HEK293 (cell line): ENCODE measurements at regions not wholly inside any gene's neighbourhood (a gene's known extent, or its start where the extent isn't known, plus 50 kb on each side); places are given as distances from the start of the nearest gene placed in this dataset.

ENCODE experiments used
- CTCF ChIA-PET: fragments of 350-600 bp; formaldehyde crosslinking; extraction: SDS; loops from one replicate; lab custom pipeline; 2021; ENCODE audit warnings: antibody characterized with exemption; lab: Yijun Ruan, JAX
- POLR2A ChIA-PET: fragments of 300-600 bp; formaldehyde crosslinking; extraction: SDS; loops from one replicate; lab custom pipeline; 2020; ENCODE audit warnings: antibody characterized with exemption, inconsistent platforms; lab: Yijun Ruan, JAX
- H3K27ac ChIP-seq: fragments of 200-500 bp; sonication (Bioruptor generic); 2 replicates; pipeline ENCODE4 v1.5.1; 2014; ENCODE audit warnings: low read depth, low read length, control low read depth, inconsistent platforms; ENCODE audit errors: extremely low read depth
- H3K36me3 ChIP-seq, 2 experiments: fragments of 200-500 bp in 1 of 2; sonication (Bioruptor generic) in 1 of 2; 1 replicate in 1 of 2; 2 replicates in 1 of 2; pipeline ENCODE4 v1.5.1; 2014 to 2017; ENCODE audit warnings: inconsistent platforms in 2 of 2, low read length in 2 of 2; ENCODE audit not compliant: control insufficient read depth in 2 of 2, insufficient read depth in 1 of 2
- H3K4me1 ChIP-seq: fragments of 200-500 bp; sonication (Bioruptor generic); 2 replicates; pipeline ENCODE4 v1.5.1; 2014; ENCODE audit warnings: mild to moderate bottlenecking, low read length, inconsistent platforms; ENCODE audit not compliant: control insufficient read depth, insufficient read depth
- H3K4me3 ChIP-seq: 2 replicates; pipeline ENCODE4 v1.5.1; 2011; ENCODE audit warnings: low read depth, mild to moderate bottlenecking, control low read depth, low read length, moderate library complexity
- H3K9me3 ChIP-seq: fragments of 200-500 bp; sonication (Bioruptor generic); 2 replicates; pipeline ENCODE4 v1.5.1; 2014; ENCODE audit warnings: low read depth, low read length, inconsistent platforms; ENCODE audit not compliant: control insufficient read depth, insufficient read depth
- EGR2 ChIP-seq: fragments of 450-650 bp; formaldehyde crosslinking; IDR thresholded peaks from 2 replicates; pipeline ENCODE4 v1.5.1; 2016; ENCODE audit warnings: low read depth, missing biosample characterization, missing genetic modification characterization
- FEZF1 ChIP-seq: fragments of 450-650 bp; formaldehyde crosslinking; IDR thresholded peaks from 2 replicates; pipeline ENCODE4 v1.5.1; 2016; ENCODE audit warnings: missing biosample characterization, missing genetic modification characterization
- HIC1 ChIP-seq: fragments of 450-650 bp; formaldehyde crosslinking; IDR thresholded peaks from 2 replicates; pipeline ENCODE4 v1.5.1; 2016; ENCODE audit warnings: missing biosample characterization, missing genetic modification characterization
- PATZ1 ChIP-seq: fragments of 450-650 bp; formaldehyde crosslinking; IDR thresholded peaks from 2 replicates; pipeline ENCODE4 v1.5.1; 2016; ENCODE audit warnings: missing biosample characterization, missing genetic modification characterization
- PRDM10 ChIP-seq: fragments of 450-650 bp; formaldehyde crosslinking; IDR thresholded peaks from 2 replicates; pipeline ENCODE4 v1.5.1; 2016; ENCODE audit warnings: missing biosample characterization, missing genetic modification characterization
- SETDB1 ChIP-seq: IDR thresholded peaks from one replicate; pipeline ENCODE4 v1.6.1; 2017; ENCODE audit warnings: mild to moderate bottlenecking, low read length, moderate library complexity, mixed read lengths; ENCODE audit not compliant: insufficient read length
- SP7 ChIP-seq: fragments of 450-650 bp; formaldehyde crosslinking; IDR thresholded peaks from 2 replicates; pipeline ENCODE4 v1.5.1; 2016; ENCODE audit warnings: missing biosample characterization, missing genetic modification characterization
- ZBTB20 ChIP-seq: fragments of 450-650 bp; formaldehyde crosslinking; IDR thresholded peaks from 2 replicates; pipeline ENCODE4 v1.5.1; 2016; ENCODE audit warnings: missing biosample characterization, missing genetic modification characterization
- ZBTB44 ChIP-seq: fragments of 450-650 bp; IDR thresholded peaks from 2 replicates; pipeline ENCODE4 v1.5.1; 2018; ENCODE audit warnings: missing biosample characterization, mild to moderate bottlenecking, missing genetic modification characterization
- ZFHX2 ChIP-seq: fragments of 450-650 bp; formaldehyde crosslinking; conservative IDR thresholded peaks from 2 replicates; pipeline ENCODE4 v1.5.1; 2016; ENCODE audit warnings: missing biosample characterization, missing genetic modification characterization
- ZNF112 ChIP-seq: fragments of 450-650 bp; formaldehyde crosslinking; IDR thresholded peaks from 2 replicates; pipeline ENCODE4 v1.5.0; 2017; ENCODE audit warnings: missing biosample characterization, missing genetic modification characterization
- ZNF121 ChIP-seq: fragments of 450-650 bp; formaldehyde crosslinking; IDR thresholded peaks from 2 replicates; pipeline ENCODE4 v1.5.1; 2016; ENCODE audit warnings: missing biosample characterization, missing genetic modification characterization
- ZNF138 ChIP-seq: fragments of 450-650 bp; formaldehyde crosslinking; IDR thresholded peaks from 2 replicates; pipeline ENCODE4 v1.5.1; 2016; ENCODE audit warnings: missing biosample characterization, missing genetic modification characterization, borderline replicate concordance
- ZNF140 ChIP-seq: fragments of 450-650 bp; formaldehyde crosslinking; IDR thresholded peaks from 2 replicates; pipeline ENCODE4 v1.5.1; 2016; ENCODE audit warnings: missing biosample characterization, missing genetic modification characterization
- ZNF175 ChIP-seq: fragments of 450-650 bp; formaldehyde crosslinking; IDR thresholded peaks from 2 replicates; pipeline ENCODE4 v1.5.1; 2016; ENCODE audit warnings: missing biosample characterization, missing genetic modification characterization
- ZNF391 ChIP-seq: fragments of 450-650 bp; formaldehyde crosslinking; IDR thresholded peaks from 2 replicates; pipeline ENCODE4 v1.5.1; 2016; ENCODE audit warnings: low read depth, missing biosample characterization, missing genetic modification characterization, borderline replicate concordance
- ZNF473 ChIP-seq: fragments of 450-650 bp; formaldehyde crosslinking; IDR thresholded peaks from 2 replicates; pipeline ENCODE4 v1.5.1; 2017; ENCODE audit warnings: missing biosample characterization, missing genetic modification characterization
- ZNF48 ChIP-seq: fragments of 450-650 bp; formaldehyde crosslinking; IDR thresholded peaks from 2 replicates; pipeline ENCODE4 v1.5.1; 2016; ENCODE audit warnings: missing biosample characterization, missing genetic modification characterization
- ZNF513 ChIP-seq: fragments of 450-650 bp; IDR thresholded peaks from 2 replicates; pipeline ENCODE4 v1.5.1; 2018; ENCODE audit warnings: missing biosample characterization, missing genetic modification characterization
- ZNF529 ChIP-seq: fragments of 450-650 bp; formaldehyde crosslinking; IDR thresholded peaks from 2 replicates; pipeline ENCODE4 v1.5.1; 2017; ENCODE audit warnings: missing genetic modification characterization, missing biosample characterization; ENCODE audit not compliant: insufficient replicate concordance
- ZNF558 ChIP-seq: fragments of 450-650 bp; formaldehyde crosslinking; IDR thresholded peaks from 2 replicates; pipeline ENCODE4 v1.5.1; 2016; ENCODE audit warnings: missing biosample characterization, missing genetic modification characterization
- ZNF610 ChIP-seq: fragments of 450-650 bp; formaldehyde crosslinking; IDR thresholded peaks from 2 replicates; pipeline ENCODE4 v1.5.1; 2016; ENCODE audit warnings: missing biosample characterization, missing genetic modification characterization, borderline replicate concordance

GRCh38 chr1:228955691-228956090 lies 220.4 kb downstream of the RHOU start:
- Histone ChIP-seq H3K36me3 (no peaks in the 10 kb centered on the region), H3K27ac (no peak overlapping the region), H3K9me3 (no peaks in the 10 kb centered on the region), H3K4me3 (no peak overlapping the region), H3K4me1 (no peaks in the 10 kb centered on the region)
- ChIA-PET POLR2A (no interaction called here), CTCF (interaction anchor here (0.6 to 0.7 kb wide), 2 partner anchors 117 to 140 kb away, joined by 3 read pairs; no protein-coding TSS in a partner anchor)
- TF ChIP-seq EGR2 (tag by site-specific recombination) (peak; percentile 82), ZNF610 (tag by site-specific recombination) (no peak), ZFHX2 (tag by site-specific recombination) (0 out of 2 replicates have a peak, but pooled peaks have one; percentile 39)

- POLR2A ChIA-PET = no interaction called here
- no peak overlapping the region for H3K27ac ChIP-seq
- H3K36me3 ChIP-seq = no peaks in the 10 kb centered on the region
- CTCF ChIA-PET = no interaction called here
- no peaks in the 10 kb centered on the region for H3K4me1 ChIP-seq
- H3K4me3 ChIP-seq = no peak overlapping the region
- TF ChIP-seq PRDM10 (tag by site-specific recombination) (no peak), ZNF121 (no peak), ZNF112 (no peak), ZNF529 (tag by site-specific recombination) (no peak), ZNF48 (tag by site-specific recombination) (no peak), ZNF140 (tag by site-specific recombination) (no peak), ZNF513 (tag by site-specific recombination) (no peak), ZNF175 (tag by site-specific recombination) (no peak), PATZ1 (tag by site-specific recombination) (no peak), ZBTB20 (no peak)
- H3K9me3 ChIP-seq = no peaks in the 10 kb centered on the region
Measured at GRCh38 chr1:228956864-228957263, 221.6 kb downstream of the RHOU start.

- no peaks in the 10 kb centered on the region for H3K9me3 ChIP-seq
- H3K27ac ChIP-seq = no peak overlapping the region
- POLR2A ChIA-PET = no interaction called here
- CTCF ChIA-PET = interaction anchor here (0.7 to 1.2 kb wide), 2 partner anchors 21 to 173 kb away, joined by 3 to 4 read pairs; no protein-coding TSS in a partner anchor
- H3K36me3 ChIP-seq = no peaks in the 10 kb centered on the region
- no peak overlapping the region for H3K4me3 ChIP-seq
- H3K4me1 ChIP-seq = no peaks in the 10 kb centered on the region
- TF ChIP-seq ZNF391 (tag by site-specific recombination) (no peak), HIC1 (tag by site-specific recombination) (no peak), ZBTB44 (tag by site-specific recombination) (no peak), ZNF473 (tag by site-specific recombination) (no peak), ZNF138 (tag by site-specific recombination) (no peak), FEZF1 (no peak), SETDB1 (no peak), ZNF558 (tag by site-specific recombination) (no peak), ZNF121 (no peak), SP7 (no peak)
Measured at GRCh38 chr1:228957535-228957934, 222.3 kb downstream of the RHOU start.
